CMK (cell line): ENCODE measurements at regions not wholly inside any gene's neighbourhood (a gene's known extent, or its start where the extent isn't known, plus 50 kb on each side); places are given as distances from the start of the nearest gene placed in this dataset.
"Not testable (repeated sequence)": the region's sequence is repeated elsewhere in the genome, so short reads cannot be mapped to it uniquely, and the experiment has no call there.

Experiments
- DNase-seq: peaks from one replicate; pipeline ENCODE4 v3.0.0-alpha.2; 2010; ENCODE audit warnings: low read depth

DNA sequence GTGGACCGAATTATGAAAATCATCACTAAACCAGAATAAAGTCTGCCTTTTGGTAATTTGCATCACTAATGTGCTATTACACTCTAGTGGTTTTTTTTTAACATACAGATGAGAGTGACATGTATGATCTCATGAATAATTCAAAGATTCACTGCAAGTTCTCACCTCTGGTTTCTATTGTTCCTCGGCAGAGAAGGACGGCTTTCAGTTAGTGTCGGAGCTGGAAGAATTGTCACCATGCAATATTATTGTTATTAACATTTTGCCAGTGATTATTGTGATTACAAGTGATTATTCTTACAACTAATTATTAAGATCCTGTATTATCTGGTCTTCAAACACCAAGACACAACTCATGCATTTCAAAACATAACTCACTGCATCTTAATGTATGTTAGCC, 366.6 kb upstream of the RPS23 start:
- DNase-seq: no peak

DNA sequence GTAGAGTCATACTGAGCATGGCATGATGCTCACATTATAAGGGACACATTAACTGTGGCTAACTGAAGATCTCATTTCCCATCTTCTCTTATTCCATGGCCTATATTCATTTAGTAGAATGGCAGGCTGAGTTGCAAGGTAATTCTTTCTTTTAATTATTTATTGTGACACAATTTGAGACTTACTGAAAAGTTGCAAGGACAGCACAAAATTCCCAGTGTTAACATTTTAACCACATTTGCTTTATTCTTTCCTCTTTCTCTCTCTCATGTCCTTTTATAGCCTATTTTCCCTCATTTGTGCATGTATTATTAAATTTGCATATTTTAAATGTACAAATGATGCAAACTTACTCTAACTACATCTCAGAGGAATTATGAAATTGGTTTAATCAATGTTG, 366.1 kb upstream of the RPS23 start:
- no peak for DNase-seq

DNA sequence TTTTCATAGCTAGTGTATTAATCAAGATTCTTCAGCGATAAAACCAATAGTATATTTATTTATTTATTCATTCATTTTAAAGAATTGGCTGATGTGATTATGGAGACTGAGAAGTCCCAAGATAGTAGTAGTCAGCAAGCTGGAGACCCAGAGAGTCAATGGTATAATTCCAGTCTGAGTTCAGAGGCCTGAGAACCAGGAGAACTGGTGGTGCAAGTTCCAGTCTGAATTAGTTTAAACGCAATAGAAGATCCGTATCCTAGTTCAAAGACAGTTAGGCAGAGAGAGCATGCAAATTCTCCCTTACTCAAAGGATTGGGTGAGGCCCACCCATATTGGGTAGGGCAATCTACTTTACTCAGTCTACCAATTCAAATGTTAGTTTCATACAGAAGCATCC, 364.2 kb upstream of the RPS23 start:
- DNase-seq: no peak

DNA sequence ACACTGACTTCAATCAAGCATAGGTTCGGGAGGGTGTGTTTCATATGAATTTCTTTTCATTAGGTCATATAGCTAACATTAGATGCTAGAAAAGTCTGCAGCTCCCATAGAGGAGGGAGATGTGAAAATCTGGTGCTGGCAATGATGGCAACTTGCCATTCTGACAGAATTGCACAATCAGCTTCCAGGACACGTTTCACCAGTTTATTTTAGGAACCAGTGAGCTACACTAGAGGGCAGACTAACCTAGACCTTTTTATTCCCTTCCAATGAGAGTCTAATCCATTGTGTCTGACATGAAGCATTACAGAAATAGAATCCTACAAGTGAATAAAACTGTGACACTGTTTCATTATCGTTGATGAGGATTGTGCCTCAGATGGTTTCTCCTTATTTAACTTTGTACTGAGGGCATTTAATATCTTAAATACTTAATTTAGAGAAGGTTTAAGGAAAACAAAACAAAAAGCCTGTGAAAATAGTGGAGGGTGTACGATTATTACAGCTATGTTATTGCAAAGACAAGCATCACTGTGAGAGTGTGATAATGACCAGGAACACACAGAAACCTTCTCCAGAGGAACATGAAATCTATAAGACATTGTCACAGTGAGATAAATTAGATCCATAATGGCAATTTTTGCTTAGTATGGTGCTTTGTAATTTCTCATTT, 363.3 kb upstream of the RPS23 start:
- DNase-seq: peak; percentile 11

DNA sequence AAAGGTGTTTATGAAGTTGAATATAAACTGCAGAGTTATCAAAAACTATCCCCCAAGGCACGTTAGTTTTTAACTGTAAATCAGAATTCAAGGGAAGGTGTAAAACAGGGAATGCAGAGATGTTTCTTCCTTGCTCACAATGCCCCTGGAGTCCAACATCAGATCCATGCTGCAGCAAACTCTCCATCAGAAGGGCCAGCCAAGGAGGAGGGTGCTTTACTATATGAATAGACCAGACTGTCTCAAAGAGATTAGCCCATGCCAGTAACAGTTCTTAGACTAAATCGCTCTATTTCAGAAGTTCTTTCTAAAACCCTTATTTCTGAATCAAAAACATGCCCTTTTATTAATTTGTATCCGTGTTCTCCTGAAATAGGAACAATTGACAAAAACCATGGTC, 362.8 kb upstream of the RPS23 start:
- DNase-seq: no peak

DNA sequence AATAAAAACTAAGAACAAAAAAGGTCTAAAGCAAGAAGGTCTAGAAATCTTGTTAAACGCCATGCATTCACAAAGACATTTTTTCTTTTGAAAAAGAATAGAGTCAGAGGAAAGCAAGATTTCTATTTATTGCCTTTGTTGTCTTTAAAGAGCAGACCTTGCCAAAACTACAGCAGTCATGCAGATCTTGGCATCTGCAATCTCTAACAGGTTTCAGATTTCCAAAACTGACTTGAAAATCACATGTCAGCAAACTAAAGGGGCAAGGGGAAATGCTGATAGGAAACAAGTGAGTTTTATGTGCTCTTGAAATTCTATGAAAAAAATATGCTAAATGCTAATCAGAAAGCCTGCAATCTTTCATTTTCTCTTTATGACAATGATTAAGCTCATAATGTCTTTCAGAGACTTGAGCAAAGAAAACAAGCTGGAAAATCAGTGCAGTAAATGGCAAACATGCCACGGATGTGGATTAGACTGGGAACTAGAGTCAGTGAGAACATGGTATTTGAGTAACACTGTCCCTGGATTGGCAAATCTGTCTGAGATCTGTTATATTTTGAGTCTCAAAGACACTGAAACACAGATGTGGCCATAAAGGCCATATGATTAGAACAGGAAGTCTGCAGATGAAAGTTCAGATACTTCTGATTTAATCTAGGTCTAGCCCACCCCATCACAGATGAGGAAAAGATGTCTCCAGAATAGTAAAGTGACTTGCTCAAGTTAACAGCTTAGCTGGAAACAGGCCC, 361.4 kb upstream of the RPS23 start:
- no peak for DNase-seq

DNA sequence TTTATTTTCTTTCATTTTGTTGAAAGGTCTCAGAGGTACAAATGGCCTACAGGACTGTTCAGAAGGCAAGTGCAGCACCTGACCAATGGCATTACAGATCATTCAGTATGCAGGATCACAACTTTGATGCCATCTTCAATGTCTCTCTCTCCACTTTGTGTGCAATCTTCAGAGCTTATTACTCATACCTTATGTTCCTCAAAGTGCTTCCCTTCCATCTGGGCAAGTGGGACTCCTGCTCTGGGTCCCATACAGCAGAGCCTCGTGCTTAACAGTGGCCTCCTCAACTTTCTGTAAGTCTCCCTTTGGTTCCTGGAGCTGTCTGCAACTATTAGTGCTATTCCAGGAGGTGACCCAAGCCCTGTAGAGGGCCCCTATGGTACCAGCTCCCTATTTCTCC, 358.4 kb upstream of the RPS23 start:
- no peak for DNase-seq

DNA sequence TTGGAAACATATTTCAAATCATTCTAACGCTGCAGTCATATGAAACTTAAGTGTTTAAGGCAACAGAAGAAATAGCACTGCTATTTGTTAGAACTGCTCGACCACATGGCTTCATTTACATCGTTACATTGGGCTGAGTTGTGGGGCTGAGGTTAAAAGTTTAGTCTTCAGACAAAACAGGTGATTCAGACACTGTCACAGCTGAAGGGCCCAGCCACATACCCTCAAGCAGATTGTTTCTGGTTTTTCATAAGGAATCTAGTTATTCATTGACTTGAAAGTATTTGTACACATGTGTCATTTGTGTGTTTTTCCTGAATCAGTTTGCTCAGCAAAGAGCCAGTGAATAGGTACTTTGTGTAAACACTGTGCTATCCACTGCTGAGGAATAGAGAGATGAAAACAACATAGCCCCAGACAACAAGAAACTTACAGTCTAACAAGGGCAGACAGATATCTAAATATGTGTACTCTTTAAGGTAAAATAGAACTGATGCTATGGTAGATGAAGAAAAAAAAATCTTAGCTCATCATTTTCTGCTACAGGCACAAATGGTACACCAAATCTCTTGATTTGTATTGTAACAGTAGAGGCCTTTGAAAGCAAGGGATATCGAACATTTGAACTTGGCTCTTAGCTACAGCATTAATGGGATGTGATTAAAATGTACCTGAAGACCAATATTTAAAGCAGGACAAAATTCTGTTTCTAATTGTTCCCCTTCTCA, 357.6 kb upstream of the RPS23 start:
- no peak for DNase-seq

DNA sequence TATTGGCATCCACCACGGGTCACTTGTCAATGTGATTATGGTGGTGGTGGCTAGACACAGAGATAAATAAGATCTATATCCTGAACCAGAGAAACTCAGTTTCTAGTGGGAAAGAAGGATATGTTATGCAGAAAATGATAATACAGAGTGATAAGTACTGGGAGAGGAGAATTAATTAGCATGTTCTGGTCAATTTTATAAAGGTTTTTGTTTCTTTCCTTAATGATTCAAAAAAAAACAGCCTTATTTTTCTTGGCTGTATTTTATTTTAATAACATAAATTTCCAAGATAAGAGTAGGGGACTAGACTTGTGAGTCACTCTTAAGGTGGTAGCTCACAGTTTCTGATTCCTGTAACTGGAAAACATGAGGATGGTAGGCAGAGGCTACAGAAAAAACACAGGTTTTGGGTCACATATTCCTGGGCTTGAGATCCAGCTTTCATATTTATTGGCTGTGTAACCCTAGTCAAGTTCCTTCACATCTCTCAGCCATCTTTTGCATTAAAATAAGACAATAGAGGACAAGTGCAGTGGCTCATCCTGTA, 350.3 kb upstream of the RPS23 start:
- DNase-seq: no peak

DNA sequence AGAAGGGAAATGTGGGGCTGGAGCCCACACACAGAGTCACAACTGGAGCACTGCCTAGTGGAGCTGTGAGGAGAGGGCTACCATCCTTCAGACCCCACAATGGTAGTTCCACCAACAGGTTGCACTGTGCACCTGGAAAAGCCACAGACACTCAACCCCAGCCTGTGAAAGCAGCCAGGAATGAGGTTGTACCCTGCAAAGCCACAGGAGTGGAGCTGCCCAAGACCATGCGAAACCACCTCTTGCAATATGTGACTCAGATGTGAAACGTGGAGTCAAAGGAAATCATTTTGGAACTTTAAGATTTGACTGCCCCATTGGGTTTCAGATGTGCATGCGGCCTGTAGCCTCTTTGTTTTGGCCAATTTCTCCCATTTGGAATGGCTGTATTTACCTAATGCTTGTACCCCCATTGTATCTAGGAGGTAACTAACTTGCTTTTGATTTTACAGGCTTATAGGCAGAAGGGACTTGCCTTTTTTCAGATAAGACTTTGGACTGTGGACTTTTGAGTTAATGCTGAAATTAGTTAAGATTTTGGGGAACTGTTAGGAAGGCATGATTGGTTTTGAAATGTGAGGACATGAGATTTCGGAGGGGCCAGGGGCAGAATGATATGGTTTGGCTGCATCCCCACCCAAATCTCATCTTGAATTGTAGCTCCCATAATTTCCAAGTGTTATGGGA, 348.9 kb upstream of the RPS23 start:
- not testable (repeated sequence) for DNase-seq

DNA sequence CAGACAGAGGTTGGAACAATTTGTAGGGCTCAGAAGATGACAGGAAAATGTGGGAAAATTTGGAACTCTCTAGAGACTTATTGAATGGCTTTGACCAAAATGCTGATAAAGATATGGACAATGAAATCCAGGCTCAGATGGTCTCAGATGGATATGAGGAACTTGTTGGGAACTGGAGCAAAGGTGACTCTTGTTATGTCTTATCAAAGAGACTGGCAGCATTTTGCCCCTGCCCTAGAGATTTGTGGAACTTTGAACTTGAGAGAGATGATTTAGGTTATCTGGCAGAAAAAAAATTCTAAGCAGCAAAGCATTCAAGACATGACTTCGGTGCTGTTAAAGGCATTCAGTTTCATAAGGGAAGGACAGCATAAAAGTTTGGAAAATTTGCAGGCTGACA, 347.9 kb upstream of the RPS23 start:
- not testable (repeated sequence) for DNase-seq

DNA sequence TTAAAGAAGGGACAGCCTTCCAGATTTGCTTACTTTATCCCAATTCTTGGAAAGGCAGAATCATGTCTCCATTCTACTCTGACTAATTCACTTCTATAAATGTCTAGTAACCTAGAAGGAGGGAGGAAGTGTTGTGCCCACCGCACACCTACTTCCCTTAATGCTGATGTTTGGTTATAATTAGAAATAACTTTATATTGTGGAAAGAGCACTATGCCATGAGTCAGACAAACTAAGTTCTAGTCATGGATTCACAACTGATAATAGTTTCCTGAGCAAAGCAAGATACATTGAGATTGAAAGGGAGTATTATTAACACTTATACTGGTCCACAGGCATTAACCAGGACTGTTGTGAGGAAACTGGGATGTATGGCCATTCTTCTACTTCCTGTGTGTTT, 345.9 kb upstream of the RPS23 start:
- no peak for DNase-seq

DNA sequence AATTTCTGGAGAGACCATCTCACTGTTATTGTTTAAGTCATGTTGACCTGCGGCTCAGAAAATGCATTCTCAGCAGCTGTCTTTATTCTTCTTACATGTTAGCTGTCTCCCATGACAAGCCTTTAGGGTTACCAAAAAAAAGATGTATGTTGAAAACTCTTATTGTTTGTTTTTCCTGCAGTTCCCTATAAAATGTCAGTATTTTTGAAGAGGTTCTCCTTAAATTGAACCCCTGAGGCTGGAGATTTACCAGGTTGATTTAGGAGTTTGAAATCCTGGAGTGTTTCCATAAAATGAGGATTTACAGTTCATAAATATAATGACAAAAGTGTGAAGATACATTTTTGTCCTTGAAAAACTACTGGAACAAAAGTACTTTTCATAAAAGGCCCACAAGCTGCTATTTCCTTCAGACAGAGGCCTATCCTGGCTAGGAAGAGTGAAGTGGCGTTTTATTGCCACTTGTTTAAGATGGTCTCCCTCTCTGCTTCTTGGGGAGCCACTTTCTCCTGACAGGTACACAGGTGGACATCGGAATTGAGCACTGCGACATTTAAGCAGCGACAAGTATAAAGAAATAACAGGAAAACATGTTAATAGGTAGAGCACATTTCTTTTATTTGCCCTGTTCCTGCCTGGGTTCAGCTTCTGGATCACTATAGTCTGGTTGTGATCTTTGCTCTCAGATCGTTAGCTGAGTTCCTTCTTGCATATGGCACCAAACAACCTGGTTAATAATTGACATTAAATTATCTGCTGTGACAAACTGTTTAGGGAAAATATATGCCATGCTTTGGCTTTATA, 344.8 kb upstream of the RPS23 start:
- DNase-seq: no peak

DNA sequence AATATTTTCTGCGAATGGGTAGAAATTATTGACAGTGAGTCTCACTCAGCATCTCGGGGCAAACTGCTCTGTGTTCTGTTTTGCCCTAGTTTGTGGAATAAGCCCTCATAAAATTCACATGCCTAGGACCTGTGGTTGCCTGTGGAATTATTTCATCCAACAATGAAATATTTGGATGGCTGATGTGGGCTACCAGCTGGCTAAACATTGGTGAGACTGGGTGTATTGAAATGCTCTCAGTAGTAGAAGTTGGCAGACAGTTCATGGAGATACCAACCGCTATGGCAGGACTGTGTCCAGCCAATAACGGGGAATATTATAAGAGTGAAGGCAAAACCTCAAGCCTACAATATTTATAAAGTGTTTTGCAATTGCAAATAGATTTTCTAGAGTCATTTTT, 344.1 kb upstream of the RPS23 start:
- DNase-seq: no peak

DNA sequence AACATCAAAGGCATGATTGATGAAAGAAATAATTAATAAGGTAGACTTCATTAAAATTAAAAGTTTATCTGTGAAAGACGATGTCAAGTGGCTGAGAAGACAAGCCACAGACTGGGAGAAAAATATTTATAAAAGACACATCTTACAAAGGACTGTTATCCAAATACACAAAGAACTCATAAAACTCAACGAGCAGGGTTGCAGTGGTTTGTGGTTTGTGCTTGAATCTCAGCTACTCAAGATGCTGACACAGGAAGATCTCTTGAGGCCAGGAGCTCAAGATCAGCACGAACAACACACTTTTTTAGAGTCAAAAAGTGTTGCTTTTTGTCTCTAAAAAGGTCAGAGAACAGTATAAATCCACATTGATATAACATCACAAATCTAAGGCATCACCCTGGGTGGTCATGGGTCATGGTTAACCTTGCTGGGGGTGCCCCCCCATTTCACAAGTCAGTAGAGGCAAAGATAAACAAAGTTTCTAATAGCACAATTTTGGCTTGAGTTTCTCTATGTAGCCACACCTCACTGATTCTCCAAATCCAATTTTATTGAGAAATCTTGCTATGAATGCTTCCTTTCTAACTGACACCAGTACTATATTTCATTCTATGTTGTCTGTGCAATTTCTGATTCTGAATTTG, 342.9 kb upstream of the RPS23 start:
- no peak for DNase-seq

DNA sequence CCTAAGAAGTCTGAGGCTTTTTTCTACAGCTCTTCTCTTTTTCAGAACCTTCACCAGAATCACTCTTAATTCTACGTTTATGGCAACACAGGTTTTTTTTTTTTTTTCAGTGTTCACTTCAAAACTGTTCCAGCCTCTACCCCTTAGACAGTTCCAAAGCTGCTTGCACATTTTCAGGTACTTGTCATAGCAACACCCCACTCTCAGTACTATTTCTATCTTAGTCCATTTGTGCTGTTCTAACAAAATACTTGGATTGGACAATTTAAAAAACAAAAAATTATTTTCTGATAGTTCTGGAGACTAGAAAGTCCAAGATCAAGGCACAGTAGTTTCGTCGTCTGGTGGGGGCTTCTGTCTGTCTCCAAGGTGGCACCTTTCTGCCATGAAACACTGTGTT, 340.9 kb upstream of the RPS23 start:
- DNase-seq: no peak

DNA sequence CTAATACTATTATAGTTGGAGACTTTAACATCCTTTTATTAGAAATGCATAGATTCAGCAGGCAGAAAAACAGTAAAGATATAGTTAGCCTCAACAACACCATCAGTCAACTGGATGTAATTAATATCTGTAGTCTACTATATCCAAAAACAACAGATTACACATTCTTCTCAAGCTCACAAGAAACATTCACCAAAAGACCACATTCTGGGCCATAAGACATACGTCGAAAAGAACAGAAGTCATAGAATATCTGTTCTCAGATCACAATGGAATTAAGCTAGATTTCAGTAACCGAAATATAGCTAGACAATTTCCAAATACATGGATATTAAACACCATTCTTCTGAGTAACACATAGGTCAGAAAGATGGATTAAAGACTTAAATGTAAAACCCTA, 336.6 kb upstream of the RPS23 start:
- DNase-seq: no peak

DNA sequence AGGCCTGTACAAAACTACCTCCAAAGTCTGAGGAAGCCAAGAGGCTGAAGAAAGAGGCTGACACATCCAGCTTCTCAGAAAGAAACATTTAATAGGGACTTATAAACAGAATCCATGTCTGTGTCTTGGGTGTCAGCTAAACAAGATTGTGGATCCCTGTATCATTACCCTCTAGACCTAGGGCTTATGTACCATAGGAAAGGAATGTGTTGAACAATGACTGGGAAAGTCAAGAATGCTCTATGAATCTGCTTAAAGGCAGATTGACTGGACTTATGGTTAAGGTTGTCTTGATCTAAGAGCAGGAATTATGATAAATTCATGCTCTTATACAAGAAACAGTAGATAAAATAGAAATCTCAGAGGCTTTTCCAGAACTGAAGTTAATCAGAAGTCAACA, 335.7 kb upstream of the RPS23 start:
- no peak for DNase-seq

DNA sequence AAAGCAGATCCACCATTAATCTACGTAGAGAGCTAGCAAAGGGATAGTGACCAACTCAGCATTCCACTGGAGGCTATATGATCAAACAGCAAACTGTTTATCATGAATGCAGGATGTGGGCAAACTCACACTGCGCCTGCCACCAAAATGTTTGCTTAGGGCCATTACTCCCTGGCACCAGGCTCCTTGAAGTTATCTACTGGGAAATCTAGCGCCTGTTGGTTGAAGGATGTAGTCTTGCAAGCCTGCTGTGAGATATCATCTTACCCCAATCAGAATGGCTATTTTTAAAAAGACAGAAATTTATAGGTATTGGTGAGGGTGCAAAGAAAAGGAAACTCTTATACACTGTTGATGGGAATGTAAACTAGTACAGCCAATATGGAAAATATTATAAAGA, 332.5 kb upstream of the RPS23 start:
- no peak for DNase-seq

DNA sequence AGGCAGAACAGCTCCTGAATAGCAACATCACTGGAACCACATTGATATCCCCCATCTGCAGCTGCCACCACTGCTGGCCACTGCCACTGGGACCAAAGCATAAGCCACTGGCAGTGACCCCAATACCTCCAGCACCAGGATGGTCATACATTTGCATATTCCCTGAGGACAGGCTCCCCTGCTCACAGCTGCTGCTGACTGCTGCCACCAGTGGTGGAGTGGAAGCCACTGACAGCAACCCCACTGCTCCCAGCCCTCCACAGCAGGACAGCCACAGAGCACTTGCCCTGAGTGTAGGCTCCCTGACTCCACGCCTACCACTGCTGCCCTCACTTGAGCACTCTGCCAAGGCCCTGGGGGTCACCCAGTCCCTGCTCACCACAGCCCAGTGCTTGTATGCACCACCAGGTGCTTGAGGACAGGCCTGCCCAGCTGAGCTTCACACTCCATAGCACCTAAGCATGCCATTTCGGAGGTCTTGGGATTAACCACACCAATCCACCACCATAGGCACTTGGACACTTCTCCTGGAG, 327.4 kb upstream of the RPS23 start:
- DNase-seq: no peak
